Left hindlimb (tissue), 1 donor: ENCODE measurements at regions not wholly inside any gene's neighbourhood (a gene's known extent, or its start where the extent isn't known, plus 50 kb on each side); places are given as distances from the start of the nearest gene placed in this dataset.
"Not testable (repeated sequence)": the region's sequence is repeated elsewhere in the genome, so short reads cannot be mapped to it uniquely, and the experiment has no call there.

ENCODE experiments used
- DNase-seq: peaks from one replicate; pipeline ENCODE4 v3.0.0-alpha.2; 2018

- DNase-seq: no peak
Observed at GRCh38 chr1:194473766-194474165, 1287.4 kb upstream of the B3GALT2 start.

- no peak for DNase-seq
Observed at GRCh38 chr1:194469282-194469681, 1282.9 kb upstream of the B3GALT2 start.

- no peak for DNase-seq
Observed at GRCh38 chr1:194466706-194467105, 1280.3 kb upstream of the B3GALT2 start.

DNA sequence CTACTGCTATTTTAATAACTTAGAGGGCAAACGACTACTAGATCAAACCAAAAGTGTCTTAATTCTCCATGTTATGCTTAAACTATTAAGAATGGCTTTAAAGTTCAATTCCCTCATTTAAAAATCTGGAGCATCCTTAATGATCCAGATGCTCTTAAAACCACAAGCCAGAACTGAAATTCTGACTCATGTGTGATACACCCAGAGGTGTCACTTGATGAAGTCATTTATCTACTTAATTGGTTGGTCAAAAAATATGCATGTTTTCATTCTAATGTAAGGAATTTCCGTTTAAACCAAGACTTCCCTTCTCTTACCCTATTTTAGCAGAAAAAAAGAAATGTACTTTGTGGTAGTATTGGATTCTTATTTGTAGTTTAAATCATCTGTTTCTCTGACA is 1261.2 kb upstream of the B3GALT2 start:
- no peak for DNase-seq

DNA sequence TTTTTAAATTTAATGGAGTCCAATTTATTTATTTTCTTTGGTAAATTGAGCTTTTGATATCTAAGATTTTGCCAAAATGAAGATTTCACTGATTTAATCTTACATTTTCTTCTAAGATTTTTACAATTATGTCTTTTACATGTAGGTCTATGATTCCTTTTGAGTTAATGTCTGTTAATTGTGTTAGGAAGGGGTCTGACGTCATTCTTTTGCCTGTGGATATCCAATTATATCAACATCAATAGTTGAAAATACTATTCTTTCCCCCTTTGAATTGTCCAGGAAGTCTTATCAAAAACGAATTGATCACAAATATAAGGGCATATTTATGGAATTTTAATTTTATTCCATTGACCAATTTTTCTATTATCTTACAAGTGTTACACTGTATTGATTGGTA is 1258.8 kb upstream of the B3GALT2 start:
- DNase-seq: no peak

DNA sequence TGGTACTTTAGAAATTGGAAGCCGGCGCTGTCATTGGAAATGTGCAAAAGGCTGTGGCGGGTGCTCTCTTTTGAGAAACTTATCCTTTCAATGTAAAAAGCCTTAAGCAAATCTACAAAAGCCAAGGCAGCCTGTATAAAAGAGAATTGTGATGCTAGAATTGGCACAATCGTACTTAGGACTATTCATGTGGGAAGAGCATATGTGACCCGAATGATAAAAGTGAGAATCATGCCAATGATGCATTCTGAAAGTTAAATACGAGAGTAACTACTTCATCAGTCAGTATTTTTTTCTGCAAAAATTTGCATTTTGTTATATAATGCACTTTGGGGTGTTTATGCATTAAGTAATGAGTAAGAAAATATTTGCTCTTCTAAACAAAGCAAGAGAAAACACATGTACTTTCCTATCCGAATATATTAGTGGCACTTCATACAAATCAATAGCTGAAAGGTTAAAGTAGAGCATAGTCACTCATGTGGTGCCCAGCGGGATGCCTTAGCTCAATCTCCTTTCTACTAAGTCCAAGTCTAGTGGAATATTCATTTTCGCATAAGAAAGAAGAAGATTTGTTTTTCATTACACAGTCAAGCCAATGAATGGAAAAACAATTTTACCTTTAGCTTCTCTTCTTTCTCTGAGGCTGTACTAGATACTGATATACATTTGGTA is 1256.6 kb upstream of the B3GALT2 start:
- DNase-seq: no peak

GRCh38 chr1:194437135-194437534 is 1250.7 kb upstream of the B3GALT2 start:
- DNase-seq: no peak

DNA sequence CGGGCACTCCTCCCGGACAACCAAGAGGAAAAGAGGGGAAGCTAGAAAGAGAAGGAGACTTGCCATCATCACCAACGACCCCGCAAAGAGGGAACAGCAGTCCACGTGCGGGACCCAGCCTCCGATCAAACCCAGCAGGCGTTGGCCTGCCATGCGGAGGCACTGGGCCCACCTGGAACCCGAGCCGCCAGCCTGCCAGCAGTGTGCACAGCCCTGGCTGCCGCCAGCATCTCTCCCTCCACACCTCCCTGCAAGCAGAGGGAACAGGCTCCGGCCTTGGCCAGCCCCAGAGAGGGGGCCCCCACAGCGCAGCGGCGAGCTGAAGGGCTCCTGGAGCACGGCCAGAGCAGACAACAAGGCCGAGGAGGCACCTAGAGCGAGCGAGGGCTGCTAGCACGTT is 1244.7 kb upstream of the B3GALT2 start:
- no peak for DNase-seq

GRCh38 chr1:194420706-194421105 is 1234.3 kb upstream of the B3GALT2 start:
- DNase-seq: no peak

DNA sequence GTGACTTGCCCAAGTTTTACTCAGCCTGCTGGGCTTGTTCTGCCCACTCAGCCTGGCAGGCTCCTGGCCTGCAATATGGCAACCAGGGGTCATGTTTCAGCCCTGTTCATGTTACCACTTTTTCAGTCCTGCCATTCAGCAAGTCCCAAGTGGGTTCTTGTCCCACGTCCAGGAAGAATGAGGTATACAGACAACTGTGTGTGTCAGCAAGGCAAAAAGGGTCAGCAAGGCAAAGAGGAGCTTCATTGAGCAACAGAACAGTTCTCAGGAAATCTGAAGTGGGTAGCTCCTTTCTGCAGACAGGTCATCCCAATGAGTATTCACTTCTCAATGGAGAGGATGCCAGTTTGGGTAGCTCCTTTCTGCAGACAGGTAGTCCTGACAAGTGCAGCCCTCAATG is 1233.3 kb upstream of the B3GALT2 start:
- no peak for DNase-seq

DNA sequence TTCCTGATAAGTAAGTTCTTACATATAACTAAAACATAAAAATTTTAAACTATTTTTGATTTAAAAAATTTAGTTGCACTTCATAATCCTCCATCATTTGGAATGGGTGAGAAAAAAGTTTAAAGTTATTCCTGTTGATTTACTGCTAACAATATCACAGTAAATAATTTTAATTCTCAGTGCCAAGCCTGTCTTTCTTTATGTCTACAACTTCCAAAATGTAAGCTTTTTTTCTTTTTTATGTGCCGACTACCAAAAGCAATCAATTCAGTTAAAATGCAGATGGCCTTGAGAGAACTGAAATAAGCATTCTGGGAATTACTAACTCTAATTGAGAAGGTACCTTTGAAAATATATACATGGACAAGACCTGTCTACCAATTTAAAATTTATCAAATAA is 1224.3 kb upstream of the B3GALT2 start:
- no peak for DNase-seq

GRCh38 chr1:194407238-194407637 is 1220.8 kb upstream of the B3GALT2 start:
- DNase-seq: not testable (repeated sequence)

DNA sequence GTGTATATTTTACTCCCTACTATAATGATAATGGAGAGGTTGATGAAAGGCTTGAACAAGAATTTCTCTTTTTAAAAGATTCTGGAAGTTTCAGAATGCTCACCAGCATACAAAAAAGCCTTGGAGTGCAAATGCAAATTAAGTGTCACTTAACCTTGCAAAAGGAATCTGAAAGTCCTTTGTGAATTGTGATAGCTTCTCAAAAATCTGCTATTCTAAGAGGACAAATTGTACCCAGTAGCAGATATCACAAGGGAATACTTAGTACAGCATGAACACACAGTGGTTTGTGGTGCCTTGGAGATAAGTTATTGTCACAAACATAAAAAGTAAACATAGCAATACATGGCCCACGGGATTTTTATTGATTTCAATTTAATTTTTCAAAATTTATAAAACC is 1208.3 kb upstream of the B3GALT2 start:
- no peak for DNase-seq

- no peak for DNase-seq
Observed at GRCh38 chr1:194387531-194387930, 1201.1 kb upstream of the B3GALT2 start.

- DNase-seq: no peak
Observed at GRCh38 chr1:194378517-194378916, 1192.1 kb upstream of the B3GALT2 start.

DNA sequence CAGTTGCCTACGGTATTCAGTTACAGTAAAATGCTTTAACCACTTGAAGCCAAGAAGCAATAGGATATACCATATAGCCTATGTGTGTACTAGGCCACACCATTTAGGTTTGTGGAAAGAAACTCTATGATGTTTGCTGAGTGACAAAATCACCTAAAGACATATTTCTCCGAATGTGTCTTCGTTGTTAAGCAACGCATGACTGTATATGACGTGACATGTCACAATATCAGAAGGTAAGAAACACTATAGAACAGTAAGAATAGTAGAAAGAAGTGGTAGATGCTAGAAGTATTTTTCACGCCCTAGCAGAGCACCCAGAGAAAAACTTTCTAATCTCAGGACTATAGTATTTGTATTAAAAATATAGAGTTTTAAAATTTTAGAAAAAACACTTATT is 1188.2 kb upstream of the B3GALT2 start:
- no peak for DNase-seq

- no peak for DNase-seq
Observed at GRCh38 chr1:194372266-194372665, 1185.9 kb upstream of the B3GALT2 start.

- no peak for DNase-seq
Observed at GRCh38 chr1:194369622-194370021, 1183.2 kb upstream of the B3GALT2 start.

DNA sequence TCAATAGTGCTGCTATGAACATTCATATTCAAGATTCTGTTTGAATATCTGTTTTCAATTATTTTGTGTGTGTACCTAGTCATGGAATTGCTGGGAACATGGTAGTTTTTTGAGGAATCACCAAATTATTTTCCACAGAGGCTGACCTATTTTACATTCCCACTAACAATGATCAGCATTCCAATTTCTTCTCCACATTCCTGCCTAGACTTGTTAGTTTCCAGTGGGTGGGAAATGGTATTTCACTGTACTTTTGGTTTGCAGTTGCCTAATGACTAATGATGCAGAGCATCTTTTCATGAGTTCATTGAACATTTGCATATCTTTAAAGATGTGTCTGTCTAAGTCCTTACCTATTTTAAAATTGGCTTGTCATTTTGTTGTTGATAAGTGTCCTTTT is 1182.6 kb upstream of the B3GALT2 start:
- no peak for DNase-seq

GRCh38 chr1:194367121-194367520 is 1180.7 kb upstream of the B3GALT2 start:
- no peak for DNase-seq

DNA sequence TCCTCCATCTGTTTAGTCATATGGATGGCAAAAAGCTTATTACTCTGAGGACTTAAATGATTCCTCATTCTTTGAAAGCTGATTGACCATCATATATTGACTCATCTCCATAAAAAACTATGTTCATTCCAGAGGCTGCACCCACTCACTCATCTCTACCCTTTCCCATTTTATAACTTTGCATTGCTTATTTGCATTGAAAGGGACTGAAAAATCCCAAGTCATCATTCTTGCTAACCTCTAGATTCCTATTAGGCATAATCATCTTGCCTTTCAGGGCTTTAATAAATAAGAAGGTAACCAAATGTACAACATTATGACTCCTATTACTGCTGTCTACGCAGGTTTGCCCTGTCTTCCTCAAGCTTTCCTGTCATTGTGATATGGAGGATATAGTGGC is 1180.3 kb upstream of the B3GALT2 start:
- DNase-seq: no peak

DNA sequence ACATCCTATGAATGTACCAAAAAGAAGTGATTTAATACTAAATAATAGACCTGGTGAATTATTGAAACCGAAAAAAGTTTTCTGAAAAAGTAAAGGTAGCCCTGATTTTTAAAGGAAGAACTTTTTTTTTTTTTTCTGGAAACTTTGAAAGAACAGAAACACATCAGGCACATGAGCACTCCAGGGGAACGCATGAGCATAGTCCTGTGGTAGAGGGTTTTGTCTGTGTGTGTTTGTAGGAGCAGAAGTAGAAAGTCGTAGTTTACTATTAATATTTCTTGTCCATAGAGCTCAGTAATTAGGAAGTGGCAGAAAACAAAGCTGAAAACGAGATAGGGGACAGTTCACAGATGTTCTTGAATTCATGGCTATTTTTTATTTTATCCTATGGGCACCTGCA is 1175.9 kb upstream of the B3GALT2 start:
- no peak for DNase-seq

GRCh38 chr1:194361374-194362131 is 1175.1 kb upstream of the B3GALT2 start:
- no peak for DNase-seq

GRCh38 chr1:194358208-194358581 is 1171.8 kb upstream of the B3GALT2 start:
- DNase-seq: no peak
